VCaP (cell line): ENCODE measurements at regions not wholly inside any gene's neighbourhood (a gene's known extent, or its start where the extent isn't known, plus 50 kb on each side); places are given as distances from the start of the nearest gene placed in this dataset.

Experiments used
- H3K27ac ChIP-seq: fragments of 450-650 bp; 2 replicates; pipeline ENCODE4 v1.5.1; 2017
- CTCF ChIP-seq: fragments of 450-650 bp; conservative IDR thresholded peaks from 2 replicates; pipeline ENCODE4 v1.5.1; 2017; ENCODE audit warnings: mild to moderate bottlenecking, moderate library complexity

GRCh38 chr2:5454051-5454390 is 238.2 kb upstream of the SOX11 start:
- H3K27ac ChIP-seq, result no peak overlapping the region
- TF ChIP-seq CTCF, result no peak

- no peak for TF ChIP-seq CTCF
- no peak overlapping the region for H3K27ac ChIP-seq
Measured at GRCh38 chr2:5459041-5459440, 233.1 kb upstream of the SOX11 start.

GRCh38 chr2:5464657-5465056 is 227.5 kb upstream of the SOX11 start:
- TF ChIP-seq CTCF, result no peak
- H3K27ac ChIP-seq, result no peak overlapping the region

- no peak overlapping the region for H3K27ac ChIP-seq
- no peak for TF ChIP-seq CTCF
Measured at GRCh38 chr2:5465859-5466258, 226.3 kb upstream of the SOX11 start.

GRCh38 chr2:5467178-5467905 is 224.8 kb upstream of the SOX11 start:
- TF ChIP-seq CTCF, result no peak
- H3K27ac ChIP-seq, result no peak overlapping the region

- TF ChIP-seq CTCF, result no peak
- peak overlapping the region; percentile 29 for H3K27ac ChIP-seq
Measured at GRCh38 chr2:5472673-5473072, 219.5 kb upstream of the SOX11 start.

- no peak for TF ChIP-seq CTCF
- no peak overlapping the region for H3K27ac ChIP-seq
Measured at GRCh38 chr2:5473635-5474034, 218.5 kb upstream of the SOX11 start.
